ENCODE measurements at regions not wholly inside any gene's neighbourhood (a gene's known extent, or its start where the extent isn't known, plus 50 kb on each side); places are given as distances from the start of the nearest gene placed in this dataset.

- Histone ChIP-seq H3K4me3 (no peak overlapping the region), H3K27me3 (no peaks in the 10 kb centered on the region), H3K36me3 (no peaks in the 10 kb centered on the region), H3K4me1 (peaks cover 0 to 6% (median 0%) of the 10 kb centered on the region in 4 donors), H3K27ac (no peak overlapping the region), H3K9me3 (no peaks in the 10 kb centered on the region)
- ATAC-seq (no peak), DNase-seq (no peak)
- WGBS (ENCODE audit: insufficient coverage, low coverage, low lambda C conversion rate, missing lambda C conversion rate), result 57% methylated on average over 3 of the region's 3 CpGs
- no peak for TF ChIP-seq CTCF (IDR thresholded peaks at IDR 0.05)
- no peak for TF ChIP-seq POLR2A (IDR thresholded peaks at IDR 0.05)
- intact Hi-C loops (cut with DNase I), result no loop called here
Measured at GRCh38 chr13:100880166-100880565, 205.6 kb upstream of the TMTC4 start.

GRCh38 chr13:100879255-100879654, 204.7 kb upstream of the TMTC4 start:
- intact Hi-C loops (cut with DNase I), result no loop called here
- no peaks in the 10 kb centered on the region for H3K9me3 ChIP-seq
- DNase-seq (no peak), ATAC-seq (peak; percentile 32 to 79 (median 38))
- 64% methylated on average over 5 of the region's 5 CpGs for WGBS (ENCODE audit: insufficient coverage, low coverage, low lambda C conversion rate, missing lambda C conversion rate)
- no peak overlapping the region for H3K27ac ChIP-seq
- H3K4me3 ChIP-seq, result no peak overlapping the region
- H3K27me3 ChIP-seq, result no peaks in the 10 kb centered on the region
- no peaks in the 10 kb centered on the region for H3K36me3 ChIP-seq
- TF ChIP-seq CTCF (IDR thresholded peaks at IDR 0.05), result no peak
- H3K4me1 ChIP-seq, result peaks cover 0 to 6% (median 0%) of the 10 kb centered on the region in 4 donors

DNA sequence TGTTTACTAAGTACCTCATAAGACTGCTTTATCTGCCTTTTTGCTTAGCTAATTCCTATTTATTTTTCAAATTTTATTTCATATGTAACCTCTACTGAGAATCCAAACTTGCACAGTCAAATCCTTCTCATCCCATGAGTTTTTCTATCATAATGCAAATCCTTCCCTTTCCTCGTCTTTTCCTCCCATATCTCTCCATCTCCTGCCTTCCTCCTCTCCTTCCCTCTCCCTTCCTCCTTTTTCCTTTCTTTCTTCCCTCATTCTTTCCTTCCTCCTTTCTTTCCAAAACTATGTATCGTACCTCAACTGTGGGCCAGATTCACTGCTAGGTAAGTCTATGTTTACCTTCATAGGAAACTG, 201.4 kb upstream of the TMTC4 start:
- 63% methylated on average over 2 of the region's 2 CpGs for WGBS (ENCODE audit: insufficient coverage, low coverage, low lambda C conversion rate, missing lambda C conversion rate)
- H3K4me3 ChIP-seq, result no peak overlapping the region
- no peak overlapping the region for H3K27ac ChIP-seq
- TF ChIP-seq CTCF (IDR thresholded peaks at IDR 0.05), result no peak
- TF ChIP-seq POLR2A (IDR thresholded peaks at IDR 0.05), result no peak
- H3K27me3 ChIP-seq, result no peaks in the 10 kb centered on the region
- no peaks in the 10 kb centered on the region for H3K36me3 ChIP-seq
- no peaks in the 10 kb centered on the region for H3K9me3 ChIP-seq
- no peak for ATAC-seq
- H3K4me1 ChIP-seq, result peaks cover 0 to 6% (median 0%) of the 10 kb centered on the region in 4 donors
- intact Hi-C loops (cut with DNase I), result no loop called here
- no peak for DNase-seq

DNA sequence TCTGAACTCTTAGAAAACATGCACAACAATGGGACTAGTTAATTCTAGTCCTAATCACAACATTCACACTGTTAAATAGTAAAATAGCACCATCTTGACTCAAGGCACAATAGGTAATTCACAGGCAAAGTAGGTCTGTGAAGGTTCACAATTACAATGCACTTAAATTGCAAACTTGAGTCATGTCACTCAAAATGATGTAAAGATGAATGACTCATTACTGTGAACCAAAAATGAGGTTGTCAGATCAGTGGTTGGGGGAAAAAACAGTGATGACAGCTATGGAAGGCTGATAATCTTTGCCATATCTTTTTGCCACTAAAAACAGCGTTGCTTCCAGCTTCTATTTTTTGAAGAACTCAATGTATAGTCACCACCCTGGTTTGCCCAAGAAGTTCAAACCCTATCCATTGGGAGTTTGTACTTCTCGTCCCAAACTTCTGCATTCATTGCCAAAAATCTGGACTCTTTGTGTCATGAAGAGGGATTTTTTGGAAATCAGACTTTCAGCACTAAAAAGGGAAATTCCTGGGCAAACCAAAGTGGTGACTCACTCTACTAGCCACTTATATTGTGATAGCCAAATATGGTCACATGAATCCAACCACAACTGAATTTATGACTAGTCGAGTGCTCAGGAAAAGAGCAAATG, 200.9 kb upstream of the TMTC4 start:
- intact Hi-C loops (cut with DNase I), result no loop called here
- no peak overlapping the region for H3K4me3 ChIP-seq
- WGBS (ENCODE audit: insufficient coverage, low coverage, low lambda C conversion rate, missing lambda C conversion rate), result 29% methylated on average over 3 of the region's 3 CpGs

GRCh38 chr13:100872761-100873160, 198.2 kb upstream of the TMTC4 start:
- TF ChIP-seq CTCF (IDR thresholded peaks at IDR 0.05) (no peak), POLR2A (IDR thresholded peaks at IDR 0.05) (no peak)
- intact Hi-C loops (cut with DNase I), result no loop called here
- Histone ChIP-seq H3K9me3 (no peaks in the 10 kb centered on the region), H3K36me3 (no peaks in the 10 kb centered on the region), H3K27me3 (no peaks in the 10 kb centered on the region), H3K27ac (no peak overlapping the region), H3K4me3 (no peak overlapping the region), H3K4me1 (no peaks in the 10 kb centered on the region)
- no peak for ATAC-seq
- 31% methylated on average over 2 of the region's 4 CpGs for WGBS (ENCODE audit: insufficient coverage, low coverage, low lambda C conversion rate, missing lambda C conversion rate)
- no peak for DNase-seq

More for the DNA sequence above, 200.9 kb upstream of the TMTC4 start:
- peak in 1 of 4 donors; percentile 35 for ATAC-seq
- Histone ChIP-seq H3K9me3 (no peaks in the 10 kb centered on the region), H3K27me3 (no peaks in the 10 kb centered on the region), H3K27ac (no peak overlapping the region), H3K36me3 (no peaks in the 10 kb centered on the region), H3K4me1 (peaks cover 0 to 6% (median 0%) of the 10 kb centered on the region in 4 donors)
- no peak for TF ChIP-seq POLR2A (IDR thresholded peaks at IDR 0.05)
- DNase-seq, result no peak
